ENCODE measurements at regions not wholly inside any gene's neighbourhood (a gene's known extent, or its start where the extent isn't known, plus 50 kb on each side); places are given as distances from the start of the nearest gene placed in this dataset.

DNA sequence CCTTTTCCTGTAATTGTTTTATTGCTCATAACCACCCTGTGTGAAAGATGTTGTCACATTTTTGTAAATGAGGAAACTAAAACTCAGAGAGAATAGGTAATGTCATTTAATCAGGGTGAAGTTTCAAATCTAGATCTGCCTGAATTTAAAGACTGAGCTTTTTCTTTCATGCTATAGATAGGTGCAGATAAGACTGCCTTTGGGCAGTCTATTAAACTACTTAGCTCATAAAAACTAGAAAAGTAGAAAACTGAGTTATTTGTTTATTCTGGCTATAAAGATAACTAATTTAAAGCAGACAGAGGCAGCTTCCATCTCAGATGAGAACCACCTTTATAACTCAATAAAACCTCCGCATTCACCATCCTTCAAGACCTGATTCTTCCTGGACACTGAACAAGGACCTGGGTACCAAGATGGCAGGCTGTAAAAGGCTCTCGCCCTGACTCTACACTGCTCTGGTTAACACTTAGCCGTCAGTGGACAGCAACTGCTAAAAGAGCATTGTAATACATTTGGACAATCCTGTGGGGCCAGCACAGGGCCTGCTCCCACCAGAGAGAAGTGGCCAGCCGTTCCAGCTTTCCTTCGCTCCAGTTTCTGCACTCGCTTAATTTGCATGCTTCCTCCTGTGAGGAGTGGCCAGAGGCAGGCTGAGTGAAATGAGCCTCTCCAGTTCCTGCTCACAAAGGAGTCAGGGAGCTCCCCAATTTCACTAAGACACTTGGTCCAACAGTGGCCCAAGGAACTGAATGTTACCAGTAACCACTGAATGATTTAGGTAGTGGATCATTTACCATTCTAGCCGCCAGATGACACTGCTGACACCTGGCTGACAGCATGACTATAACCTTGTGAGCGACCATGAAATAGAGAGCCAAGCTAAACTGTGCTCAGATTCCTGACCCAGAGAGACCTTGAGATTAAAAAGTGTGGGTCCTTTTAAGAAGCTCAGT is 566.4 kb downstream of the EFNA5 start:
- no peak for DNase-seq (ENCODE audit: low read depth)
- TF ChIP-seq, protein P1, sequence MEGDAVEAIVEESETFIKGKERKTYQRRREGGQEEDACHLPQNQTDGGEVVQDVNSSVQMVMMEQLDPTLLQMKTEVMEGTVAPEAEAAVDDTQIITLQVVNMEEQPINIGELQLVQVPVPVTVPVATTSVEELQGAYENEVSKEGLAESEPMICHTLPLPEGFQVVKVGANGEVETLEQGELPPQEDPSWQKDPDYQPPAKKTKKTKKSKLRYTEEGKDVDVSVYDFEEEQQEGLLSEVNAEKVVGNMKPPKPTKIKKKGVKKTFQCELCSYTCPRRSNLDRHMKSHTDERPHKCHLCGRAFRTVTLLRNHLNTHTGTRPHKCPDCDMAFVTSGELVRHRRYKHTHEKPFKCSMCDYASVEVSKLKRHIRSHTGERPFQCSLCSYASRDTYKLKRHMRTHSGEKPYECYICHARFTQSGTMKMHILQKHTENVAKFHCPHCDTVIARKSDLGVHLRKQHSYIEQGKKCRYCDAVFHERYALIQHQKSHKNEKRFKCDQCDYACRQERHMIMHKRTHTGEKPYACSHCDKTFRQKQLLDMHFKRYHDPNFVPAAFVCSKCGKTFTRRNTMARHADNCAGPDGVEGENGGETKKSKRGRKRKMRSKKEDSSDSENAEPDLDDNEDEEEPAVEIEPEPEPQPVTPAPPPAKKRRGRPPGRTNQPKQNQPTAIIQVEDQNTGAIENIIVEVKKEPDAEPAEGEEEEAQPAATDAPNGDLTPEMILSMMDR (conservative IDR thresholded peaks at IDR 0.05; ENCODE audit: low read length) = no peak
- no peak overlapping the region for H3K4me3 ChIP-seq (ENCODE audit: low read length)

GRCh38 chr5:107103522-107103921 is 567.2 kb downstream of the EFNA5 start:
- TF ChIP-seq, protein P1 (conservative IDR thresholded peaks at IDR 0.05; ENCODE audit: low read length) = no peak
- no peak for DNase-seq (ENCODE audit: low read depth)
- H3K4me3 ChIP-seq (ENCODE audit: low read length) = no peak overlapping the region

GRCh38 chr5:107100121-107100520 is 570.6 kb downstream of the EFNA5 start:
- no peak overlapping the region for H3K4me3 ChIP-seq (ENCODE audit: low read length)
- DNase-seq (ENCODE audit: low read depth) = no peak
- TF ChIP-seq, protein P1 (conservative IDR thresholded peaks at IDR 0.05; ENCODE audit: low read length) = no peak

GRCh38 chr5:107099506-107099905 is 571.2 kb downstream of the EFNA5 start:
- TF ChIP-seq, protein P1 (conservative IDR thresholded peaks at IDR 0.05; ENCODE audit: low read length) = no peak
- H3K4me3 ChIP-seq (ENCODE audit: low read length) = no peak overlapping the region

DNA sequence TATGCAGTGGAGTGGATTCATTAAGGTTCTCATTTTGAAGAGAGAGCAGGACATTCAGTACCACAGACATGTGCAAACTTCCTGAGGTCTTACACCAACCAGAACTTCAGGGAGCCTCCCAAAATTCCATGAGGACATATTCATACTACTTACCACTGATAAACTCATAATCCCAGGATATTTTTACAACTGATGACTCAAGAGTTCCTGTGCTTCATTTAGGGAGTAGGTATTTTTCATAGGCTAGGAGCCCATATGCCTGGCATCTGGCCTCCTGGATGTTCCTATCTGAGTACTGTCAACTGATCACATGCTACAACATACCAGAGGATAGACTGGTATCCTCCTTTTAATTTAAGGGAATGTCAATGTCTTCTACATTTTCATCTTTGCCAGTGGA is 578.0 kb downstream of the EFNA5 start:
- DNase-seq (ENCODE audit: low read depth) = no peak
- H3K4me3 ChIP-seq (ENCODE audit: low read length) = no peak overlapping the region
- TF ChIP-seq, protein P1 (conservative IDR thresholded peaks at IDR 0.05; ENCODE audit: low read length) = no peak

More at GRCh38 chr5:107099506-107099905, 571.2 kb downstream of the EFNA5 start:
- DNase-seq (ENCODE audit: low read depth) = no peak

DNA sequence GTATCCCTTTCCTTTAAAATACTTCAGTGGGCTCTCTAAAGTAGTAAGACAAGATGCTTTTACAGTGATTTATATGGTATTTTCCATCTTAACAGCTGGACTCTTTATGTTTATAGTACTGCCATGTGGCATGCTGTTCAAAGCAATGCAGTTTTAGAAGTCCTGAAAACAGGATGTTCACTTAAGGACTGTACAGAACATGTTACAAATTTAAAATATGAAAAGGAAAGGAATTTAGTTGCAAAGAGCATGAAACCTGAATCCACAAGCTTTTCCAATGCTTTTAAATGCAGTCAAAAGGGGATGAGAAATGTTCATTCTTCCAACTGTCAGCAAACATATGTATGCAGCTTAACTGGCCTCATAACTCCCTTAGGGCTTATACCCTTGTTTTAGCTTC is 580.2 kb downstream of the EFNA5 start:
- no peak overlapping the region for H3K4me3 ChIP-seq (ENCODE audit: low read length)
- DNase-seq (ENCODE audit: low read depth) = no peak
- TF ChIP-seq, protein P1 (conservative IDR thresholded peaks at IDR 0.05; ENCODE audit: low read length) = no peak

- no peak for DNase-seq (ENCODE audit: low read depth)
- H3K4me3 ChIP-seq (ENCODE audit: low read length) = no peak overlapping the region
- TF ChIP-seq, protein P1 (conservative IDR thresholded peaks at IDR 0.05; ENCODE audit: low read length) = no peak
These were observed 581.8 kb downstream of the EFNA5 start for GRCh38 chr5:107088907-107089306.
